ENCODE measurements at regions not wholly inside any gene's neighbourhood (a gene's known extent, or its start where the extent isn't known, plus 50 kb on each side); places are given as distances from the start of the nearest gene placed in this dataset.
"Not testable (repeated sequence)": the region's sequence is repeated elsewhere in the genome, so short reads cannot be mapped to it uniquely, and the experiment has no call there.

DNA sequence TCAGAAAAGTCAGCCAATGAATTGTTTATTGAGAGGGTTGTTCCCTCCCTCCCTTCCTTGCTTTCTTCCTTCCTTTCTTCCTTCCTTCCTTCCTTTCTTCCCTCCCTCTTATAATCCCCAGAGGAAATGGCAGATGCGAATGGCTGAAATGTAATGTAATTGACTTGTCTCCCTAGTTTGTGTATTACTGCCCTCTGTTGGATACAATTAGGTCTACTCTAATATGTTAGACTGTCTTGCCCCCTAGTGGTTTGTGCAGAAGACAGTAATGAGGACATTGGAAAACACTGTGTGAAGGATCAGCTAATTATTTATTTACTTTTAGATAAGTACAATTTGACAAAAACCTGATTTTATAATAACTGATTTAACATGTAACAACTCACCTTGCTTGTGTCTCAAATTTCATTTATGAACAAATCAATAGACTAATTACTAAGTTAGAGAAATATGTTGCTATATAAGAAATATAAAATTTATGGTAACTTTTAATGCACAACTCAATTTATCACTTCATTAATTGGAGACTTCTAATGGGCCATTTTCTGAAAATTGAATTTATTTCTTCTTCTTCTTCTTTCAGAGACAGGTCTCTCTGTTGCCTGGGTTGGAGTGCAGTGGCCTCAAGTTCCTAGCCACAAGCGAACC lies 229.8 kb upstream of the LRIG3 start:
- DNase-seq (ENCODE audit: low spot score): no peak

DNA sequence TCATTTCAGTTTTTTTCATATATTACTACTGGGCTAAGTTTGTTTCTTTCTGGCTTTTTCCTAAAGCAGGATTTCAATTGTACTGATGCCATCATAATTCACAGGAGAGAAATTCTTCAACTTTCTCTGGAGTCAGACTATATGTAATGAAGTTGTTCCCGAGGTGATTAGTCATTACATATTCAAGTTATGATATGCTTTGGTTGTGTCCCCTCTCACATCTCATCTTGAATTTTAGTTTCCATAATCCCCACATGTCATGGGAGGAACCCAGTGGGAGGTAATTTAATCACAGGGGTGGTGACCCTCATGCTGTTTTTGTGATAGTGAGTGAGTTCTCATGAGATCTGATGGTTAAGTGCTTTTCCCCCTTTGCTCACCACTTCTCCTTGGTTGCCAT lies 227.5 kb upstream of the LRIG3 start:
- DNase-seq (ENCODE audit: low spot score): no peak

GRCh38 chr12:59142183-59142790 lies 222.0 kb upstream of the LRIG3 start:
- no peak for DNase-seq (ENCODE audit: low spot score)

DNA sequence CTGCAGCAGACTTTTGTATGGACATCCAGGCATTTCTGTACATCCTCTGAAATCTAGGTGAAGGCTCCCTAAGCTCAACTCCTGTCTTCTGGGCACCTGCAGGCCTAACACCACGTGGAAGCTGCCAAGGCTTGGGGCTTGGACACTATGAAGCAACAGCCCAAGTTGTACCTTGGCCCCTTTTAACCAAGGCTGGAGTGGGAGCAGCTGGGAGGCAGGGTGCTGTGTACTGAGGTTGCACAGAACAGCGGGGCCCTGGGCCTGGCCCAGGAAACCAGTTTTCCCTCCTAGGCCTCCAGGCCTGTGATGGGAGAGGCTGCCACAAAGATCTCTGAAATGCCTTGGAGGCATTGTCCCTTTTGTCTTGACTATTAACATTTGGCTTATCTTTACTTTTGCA lies 214.4 kb upstream of the LRIG3 start:
- DNase-seq (ENCODE audit: low spot score): no peak

DNA sequence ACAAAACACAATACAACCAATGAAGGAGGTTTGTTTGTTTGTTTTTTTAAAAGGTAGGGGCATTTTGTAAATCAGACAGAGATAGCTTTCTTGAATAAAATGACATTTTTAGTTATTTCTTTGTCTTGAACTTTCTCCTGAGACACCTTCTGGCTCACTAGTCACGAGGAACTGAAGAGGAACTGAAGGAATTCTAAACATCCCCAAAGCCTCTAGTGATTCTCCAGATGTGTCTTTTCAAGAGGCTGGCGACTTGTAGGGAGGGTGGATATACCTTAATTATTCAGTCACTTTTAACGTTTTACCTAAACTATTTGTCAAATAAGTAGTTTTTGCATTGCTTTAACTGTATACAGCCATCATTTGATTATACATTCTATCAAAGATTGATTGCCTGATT lies 211.2 kb upstream of the LRIG3 start:
- DNase-seq (ENCODE audit: low spot score): no peak

DNA sequence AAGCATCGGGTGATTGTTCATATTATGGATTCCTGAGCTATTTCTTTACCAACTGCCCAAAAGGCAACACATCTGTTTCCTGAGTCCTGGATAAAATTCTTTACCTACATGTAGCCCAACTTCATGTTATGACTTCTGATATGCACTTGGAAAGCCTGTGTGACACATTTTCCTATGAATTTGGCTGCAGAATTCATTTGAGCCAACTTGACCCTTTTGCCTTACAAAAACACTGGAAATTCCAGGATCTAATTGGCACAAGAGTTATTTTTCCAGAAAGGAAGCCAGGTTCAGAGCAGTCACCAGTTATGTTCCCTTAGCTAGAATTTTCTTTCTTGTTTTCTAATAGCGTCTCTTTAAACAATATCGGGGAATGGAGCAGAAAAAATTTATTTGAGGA lies 202.5 kb upstream of the LRIG3 start:
- no peak for DNase-seq (ENCODE audit: low spot score)

DNA sequence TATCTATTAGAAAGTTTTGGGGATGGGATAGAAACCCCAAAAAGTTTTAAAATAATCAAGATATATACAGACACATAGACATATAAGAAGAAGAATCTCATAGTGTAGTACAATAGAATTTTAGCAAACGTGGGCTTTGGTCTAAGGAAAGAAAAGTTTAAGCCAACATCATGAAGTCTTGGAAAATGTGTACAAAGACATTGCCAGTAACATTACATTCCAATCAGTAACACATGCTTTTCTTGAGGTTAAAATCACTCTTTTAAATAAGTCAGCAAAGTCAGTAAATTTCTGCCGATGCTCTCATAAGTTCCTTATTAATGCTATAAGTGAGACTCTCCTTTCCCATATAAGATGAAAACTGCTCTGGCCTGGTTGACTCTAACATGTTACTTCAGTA lies 201.1 kb upstream of the LRIG3 start:
- DNase-seq (ENCODE audit: low spot score): no peak

DNA sequence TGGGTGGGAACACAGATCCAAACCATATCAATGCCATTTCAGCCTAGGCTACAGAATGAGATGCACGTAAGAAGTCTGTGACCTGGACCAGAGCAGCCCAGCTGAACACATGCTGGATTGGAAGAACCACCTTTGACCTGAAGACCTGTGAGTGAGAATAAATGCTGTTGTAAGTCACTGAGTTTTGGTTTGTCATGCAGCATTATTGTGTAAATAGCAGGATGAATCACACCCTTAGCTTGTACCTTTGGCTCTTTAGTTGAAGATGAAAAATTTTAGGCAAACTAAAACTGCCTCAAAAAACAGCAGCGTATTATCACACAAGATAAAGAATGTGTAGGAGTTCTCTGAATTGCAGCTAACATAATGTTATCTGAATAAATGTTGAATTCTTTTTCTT lies 199.4 kb upstream of the LRIG3 start:
- no peak for DNase-seq (ENCODE audit: low spot score)

DNA sequence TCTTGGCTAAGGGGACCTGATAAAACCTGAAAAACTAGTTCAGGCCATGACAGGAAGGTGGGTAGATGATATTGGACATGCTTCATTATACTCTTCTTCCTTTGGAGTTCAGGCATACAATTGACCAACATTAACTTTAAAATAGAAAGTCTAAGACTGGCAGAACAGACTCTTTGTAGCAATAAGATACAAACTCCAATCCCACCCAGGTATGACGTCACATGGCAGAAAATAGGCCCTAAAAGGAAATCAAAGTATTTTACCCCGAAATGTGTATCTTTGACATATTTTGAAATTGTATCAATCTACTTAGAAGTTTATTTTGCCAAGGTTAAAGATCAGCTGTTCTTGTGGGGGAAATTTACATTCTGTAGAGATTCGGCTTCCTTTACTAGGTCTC lies 198.1 kb upstream of the LRIG3 start:
- no peak for DNase-seq (ENCODE audit: low spot score)

DNA sequence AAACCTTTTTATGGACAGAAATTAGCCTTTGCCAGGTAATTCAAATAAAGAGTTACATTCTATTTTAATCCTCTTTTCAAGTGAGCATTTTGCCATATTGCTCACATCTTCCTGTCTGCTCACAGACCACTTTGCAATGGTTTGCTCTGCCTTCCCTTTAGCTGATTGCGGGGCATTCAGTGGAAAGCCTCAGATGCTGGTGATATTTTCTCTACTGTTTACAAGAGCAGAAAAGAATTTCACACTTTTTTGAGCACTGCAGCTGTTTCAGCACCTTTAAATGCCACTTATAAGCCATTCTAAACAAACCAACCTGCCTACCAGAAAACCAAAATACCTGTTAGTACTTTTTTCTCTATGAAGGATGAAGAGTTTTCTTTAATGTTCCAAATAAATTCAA lies 195.7 kb upstream of the LRIG3 start:
- DNase-seq (ENCODE audit: low spot score): no peak

GRCh38 chr12:59115526-59115925 lies 195.2 kb upstream of the LRIG3 start:
- no peak for DNase-seq (ENCODE audit: low spot score)

GRCh38 chr12:59113831-59114615 lies 193.7 kb upstream of the LRIG3 start:
- peak; percentile 43 for DNase-seq (ENCODE audit: low spot score)

- no peak for DNase-seq (ENCODE audit: low spot score)
Observed at GRCh38 chr12:59111851-59112250, 191.5 kb upstream of the LRIG3 start.

GRCh38 chr12:59108516-59108915 lies 188.2 kb upstream of the LRIG3 start:
- DNase-seq (ENCODE audit: low spot score): not testable (repeated sequence)

DNA sequence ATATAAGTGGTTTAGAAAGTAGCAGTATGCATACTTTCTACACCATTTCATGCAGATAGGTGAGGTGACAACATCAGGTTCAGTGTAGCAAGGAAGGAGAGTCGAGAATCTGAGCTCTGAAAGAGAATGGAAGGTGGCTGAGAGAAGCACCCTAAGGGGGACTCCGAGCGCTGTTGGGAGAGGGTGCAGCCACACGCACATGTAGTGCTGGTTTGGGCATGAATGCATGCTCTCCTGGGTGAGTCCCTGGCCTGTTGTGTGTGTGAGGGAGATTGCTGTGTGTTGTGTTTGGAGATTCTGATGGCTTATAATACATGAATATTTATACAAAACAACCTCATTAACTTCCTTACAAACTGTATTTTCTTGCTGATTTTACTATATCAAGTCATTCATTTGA lies 180.3 kb upstream of the LRIG3 start:
- DNase-seq (ENCODE audit: low spot score): no peak

GRCh38 chr12:59097876-59098275 lies 177.6 kb upstream of the LRIG3 start:
- DNase-seq (ENCODE audit: low spot score): no peak

DNA sequence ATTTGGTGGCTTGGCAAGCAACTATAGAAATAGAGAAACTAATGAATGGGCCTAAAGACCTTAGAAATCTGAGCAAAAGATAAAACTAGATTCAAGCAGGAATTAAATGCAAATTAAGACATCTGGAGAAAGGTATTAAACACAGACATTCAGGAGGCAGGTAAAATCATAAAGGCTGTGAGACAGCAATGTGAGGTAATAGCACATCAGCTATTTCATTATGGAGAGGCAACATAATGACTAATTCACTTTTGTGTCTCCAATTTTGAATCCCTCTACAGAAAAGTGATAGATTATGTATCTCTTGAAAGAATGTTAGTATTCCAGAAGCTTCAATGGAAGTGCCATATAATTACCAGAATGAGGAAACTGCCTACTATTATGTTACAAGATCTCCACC lies 175.9 kb upstream of the LRIG3 start:
- DNase-seq (ENCODE audit: low spot score): no peak

DNA sequence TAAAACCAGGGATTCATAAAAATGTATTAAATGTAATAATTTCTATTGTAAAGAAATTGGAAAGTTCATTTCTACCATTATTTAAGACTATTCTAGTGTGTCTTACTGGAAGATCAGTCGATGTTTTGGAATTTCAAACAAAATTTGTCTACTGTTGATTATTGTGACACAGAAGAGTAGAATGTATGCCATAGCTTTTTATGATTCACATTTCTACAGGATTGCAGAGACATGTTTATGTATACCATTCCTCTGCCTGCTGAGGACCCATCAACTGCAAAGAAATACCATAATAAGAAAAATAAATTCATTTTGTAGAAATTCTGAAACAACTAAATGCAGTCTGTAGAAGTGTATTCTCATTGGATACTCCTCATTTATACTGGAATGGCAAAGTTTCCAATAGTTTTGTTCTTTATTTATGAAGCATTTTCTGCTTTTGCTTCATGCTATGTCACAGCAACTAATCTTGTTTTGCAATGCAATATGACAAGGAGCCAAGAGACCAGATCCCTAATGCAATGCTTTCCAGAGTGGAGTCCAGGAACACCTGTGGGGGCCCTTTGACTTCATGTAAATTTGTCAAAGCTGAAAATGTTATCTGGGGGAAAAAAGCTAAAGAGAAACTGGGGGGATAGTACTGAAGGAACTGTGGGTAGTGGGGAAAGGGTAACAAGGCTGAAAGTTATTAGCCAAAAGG lies 172.9 kb upstream of the LRIG3 start:
- DNase-seq (ENCODE audit: low spot score): peak; percentile 14

GRCh38 chr12:59088673-59089072 lies 168.4 kb upstream of the LRIG3 start:
- DNase-seq (ENCODE audit: low spot score): no peak

DNA sequence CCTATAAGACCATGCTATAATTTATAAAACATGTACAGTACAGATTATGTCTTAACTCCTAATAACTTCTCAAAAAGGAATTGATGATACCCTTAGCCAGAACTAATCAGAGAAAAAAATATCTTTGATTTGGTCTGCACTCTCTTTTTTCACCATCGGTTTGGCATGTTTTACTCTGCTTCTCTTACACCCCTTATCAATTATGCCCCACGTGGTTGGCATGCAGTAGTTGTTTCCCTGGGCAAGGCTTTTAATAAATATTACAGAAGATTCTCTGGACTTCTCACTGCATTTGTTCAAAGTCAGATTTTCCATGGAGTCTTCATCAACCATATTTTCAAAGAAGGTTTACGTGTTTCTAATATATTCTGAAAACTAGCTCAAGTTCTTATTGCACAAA lies 167.4 kb upstream of the LRIG3 start:
- no peak for DNase-seq (ENCODE audit: low spot score)

GRCh38 chr12:59087077-59087673 lies 166.9 kb upstream of the LRIG3 start:
- peak; percentile 30 for DNase-seq (ENCODE audit: low spot score)

DNA sequence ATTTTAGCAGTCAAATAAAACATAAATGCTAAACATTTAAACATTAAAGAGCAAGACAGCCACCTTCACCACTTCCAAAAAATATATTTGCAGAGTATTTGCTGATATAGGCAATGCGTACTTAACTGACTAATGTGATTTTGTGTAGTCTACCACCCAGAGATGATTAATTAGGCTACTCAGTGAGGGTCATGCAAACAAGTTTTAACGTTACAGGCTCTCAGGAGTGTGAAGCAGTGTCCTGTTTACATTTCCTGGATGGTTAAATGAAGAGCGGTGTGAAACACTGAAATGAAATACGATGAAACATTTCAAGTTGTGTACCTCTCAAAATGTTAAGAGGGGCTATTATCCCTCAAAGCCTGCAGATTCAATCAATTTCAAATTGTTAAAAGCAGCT lies 165.8 kb upstream of the LRIG3 start:
- DNase-seq (ENCODE audit: low spot score): no peak

GRCh38 chr12:59085690-59086089 lies 165.4 kb upstream of the LRIG3 start:
- no peak for DNase-seq (ENCODE audit: low spot score)

All from hepatic stellate cell (primary cell).